ENCODE measurements at regions not wholly inside any gene's neighbourhood (a gene's known extent, or its start where the extent isn't known, plus 50 kb on each side); places are given as distances from the start of the nearest gene placed in this dataset.

DNA sequence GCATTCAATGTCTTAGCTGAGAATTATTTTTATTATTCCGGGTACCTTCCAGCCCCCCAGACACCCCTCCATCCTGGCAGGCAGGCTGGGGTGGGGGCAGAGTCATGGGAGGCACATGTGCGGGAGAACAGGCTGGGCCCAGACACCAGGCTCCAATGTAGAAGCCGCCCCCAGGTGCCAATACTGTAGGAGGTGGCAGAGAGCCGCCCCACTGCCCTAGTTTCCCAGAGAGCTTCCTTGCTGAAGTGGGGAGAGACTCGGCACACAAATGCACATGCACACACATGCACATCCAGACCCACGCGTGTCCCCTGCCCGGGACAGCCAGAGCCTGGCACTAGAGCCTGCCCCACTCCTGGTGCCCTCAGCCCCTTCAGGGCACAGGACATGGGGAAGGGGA, 98.4 kb upstream of the LINGO1 start:
- FAIRE-seq = no peak
- CTCF ChIA-PET (ENCODE audit: low intra/inter-chr PET ratio, low total read pairs) = no interaction called here
- POLR2A ChIA-PET = no interaction called here
- TF ChIP-seq SMAD9 (CRISPR knock-in tag; IDR thresholded peaks at IDR 0.05) (no peak), RFXAP (CRISPR knock-in tag; IDR thresholded peaks at IDR 0.05; ENCODE audit: borderline replicate concordance) (no peak), TRIM24 (CRISPR knock-in tag; IDR thresholded peaks at IDR 0.05) (no peak), ZSCAN12 (CRISPR knock-in tag; IDR thresholded peaks at IDR 0.05) (no peak), YEATS2 (CRISPR knock-in tag; IDR thresholded peaks at IDR 0.05; ENCODE audit: borderline replicate concordance) (no peak), ZNF841 (CRISPR knock-in tag; IDR thresholded peaks at IDR 0.05; ENCODE audit: borderline replicate concordance) (no peak), SOX5 (CRISPR knock-in tag; IDR thresholded peaks at IDR 0.05; ENCODE audit: borderline replicate concordance) (no peak), MATR3 (CRISPR knock-in tag; IDR thresholded peaks at IDR 0.05) (no peak), MXI1 (IDR thresholded peaks at IDR 0.05; ENCODE audit: borderline replicate concordance, low read depth, low read length) (no peak), ZNF879 (CRISPR knock-in tag; IDR thresholded peaks at IDR 0.05) (no peak), TCF12 (IDR thresholded peaks at IDR 0.05) (no peak), TCF12 (CRISPR knock-in tag; IDR thresholded peaks at IDR 0.05) (no peak), FOXA1 (IDR thresholded peaks at IDR 0.05) (no peak), FOXA1 (CRISPR knock-in tag; IDR thresholded peaks at IDR 0.05) (no peak), ZNF180 (CRISPR knock-in tag; IDR thresholded peaks at IDR 0.05; ENCODE audit: borderline replicate concordance, low read depth) (no peak), TOE1 (CRISPR knock-in tag; IDR thresholded peaks at IDR 0.05) (no peak), CEBPZ (IDR thresholded peaks at IDR 0.05; ENCODE audit: low read length) (no peak), NFE2 (CRISPR knock-in tag; IDR thresholded peaks at IDR 0.05) (no peak), XBP1 (CRISPR knock-in tag; IDR thresholded peaks at IDR 0.05) (no peak), EP300 (IDR thresholded peaks at IDR 0.05; ENCODE audit: low read depth in 2 of 2, low read length in 2 of 2) (no peak), EP300 (CRISPR knock-in tag; IDR thresholded peaks at IDR 0.05; ENCODE audit: borderline replicate concordance) (no peak)
- TF ChIP-seq, protein P1, sequence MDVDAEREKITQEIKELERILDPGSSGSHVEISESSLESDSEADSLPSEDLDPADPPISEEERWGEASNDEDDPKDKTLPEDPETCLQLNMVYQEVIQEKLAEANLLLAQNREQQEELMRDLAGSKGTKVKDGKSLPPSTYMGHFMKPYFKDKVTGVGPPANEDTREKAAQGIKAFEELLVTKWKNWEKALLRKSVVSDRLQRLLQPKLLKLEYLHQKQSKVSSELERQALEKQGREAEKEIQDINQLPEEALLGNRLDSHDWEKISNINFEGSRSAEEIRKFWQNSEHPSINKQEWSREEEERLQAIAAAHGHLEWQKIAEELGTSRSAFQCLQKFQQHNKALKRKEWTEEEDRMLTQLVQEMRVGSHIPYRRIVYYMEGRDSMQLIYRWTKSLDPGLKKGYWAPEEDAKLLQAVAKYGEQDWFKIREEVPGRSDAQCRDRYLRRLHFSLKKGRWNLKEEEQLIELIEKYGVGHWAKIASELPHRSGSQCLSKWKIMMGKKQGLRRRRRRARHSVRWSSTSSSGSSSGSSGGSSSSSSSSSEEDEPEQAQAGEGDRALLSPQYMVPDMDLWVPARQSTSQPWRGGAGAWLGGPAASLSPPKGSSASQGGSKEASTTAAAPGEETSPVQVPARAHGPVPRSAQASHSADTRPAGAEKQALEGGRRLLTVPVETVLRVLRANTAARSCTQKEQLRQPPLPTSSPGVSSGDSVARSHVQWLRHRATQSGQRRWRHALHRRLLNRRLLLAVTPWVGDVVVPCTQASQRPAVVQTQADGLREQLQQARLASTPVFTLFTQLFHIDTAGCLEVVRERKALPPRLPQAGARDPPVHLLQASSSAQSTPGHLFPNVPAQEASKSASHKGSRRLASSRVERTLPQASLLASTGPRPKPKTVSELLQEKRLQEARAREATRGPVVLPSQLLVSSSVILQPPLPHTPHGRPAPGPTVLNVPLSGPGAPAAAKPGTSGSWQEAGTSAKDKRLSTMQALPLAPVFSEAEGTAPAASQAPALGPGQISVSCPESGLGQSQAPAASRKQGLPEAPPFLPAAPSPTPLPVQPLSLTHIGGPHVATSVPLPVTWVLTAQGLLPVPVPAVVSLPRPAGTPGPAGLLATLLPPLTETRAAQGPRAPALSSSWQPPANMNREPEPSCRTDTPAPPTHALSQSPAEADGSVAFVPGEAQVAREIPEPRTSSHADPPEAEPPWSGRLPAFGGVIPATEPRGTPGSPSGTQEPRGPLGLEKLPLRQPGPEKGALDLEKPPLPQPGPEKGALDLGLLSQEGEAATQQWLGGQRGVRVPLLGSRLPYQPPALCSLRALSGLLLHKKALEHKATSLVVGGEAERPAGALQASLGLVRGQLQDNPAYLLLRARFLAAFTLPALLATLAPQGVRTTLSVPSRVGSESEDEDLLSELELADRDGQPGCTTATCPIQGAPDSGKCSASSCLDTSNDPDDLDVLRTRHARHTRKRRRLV (CRISPR knock-in tag; IDR thresholded peaks at IDR 0.05) = no peak

More for the DNA sequence above, 98.4 kb upstream of the LINGO1 start:
- ATAC-seq (no peak), DNase-seq (ENCODE audit: low spot score) (no peak)
- Histone ChIP-seq H3K79me2 (ENCODE audit: insufficient read depth, low read length) (no peaks in the 10 kb centered on the region), H3K27ac (ENCODE audit: extremely low read length, insufficient read depth, low read length) (no peak overlapping the region), H3K4me1 (ENCODE audit: insufficient read depth, low read length) (no peaks in the 10 kb centered on the region), H3K36me3 (replicated peaks in 1 of 2; ENCODE audit: control insufficient read depth in 1 of 2, insufficient read depth in 2 of 2, low read length in 2 of 2) (no peaks in the 10 kb centered on the region), H3K9me3 (ENCODE audit: low read length) (no peaks in the 10 kb centered on the region), H2AFZ (ENCODE audit: low read length) (no peak overlapping the region), H4K20me1 (ENCODE audit: insufficient read depth, low read length) (no peaks in the 10 kb centered on the region), H3K27me3 (ENCODE audit: control insufficient read depth in 1 of 2, insufficient read depth in 2 of 2, low read length in 2 of 2) (peaks cover 4 to 10% of the 10 kb centered on the region in 2 experiments; a peak in 2 of 5 replicates), H3K4me2 (ENCODE audit: low read depth, low read length) (no peak overlapping the region), H3K9ac (ENCODE audit: insufficient read depth, low read depth, low read length) (no peak overlapping the region), H3K4me3 (replicated peaks in 1 of 3; ENCODE audit: insufficient read depth in 1 of 3, low read depth in 2 of 3, low read length in 3 of 3) (no peak overlapping the region)
- in situ Hi-C loops (cut with HindIII; ENCODE audit: extremely low pct_ligation_motif_present, low pct_unique_long_range_greater_than_20kb) = no loop called here
- intact Hi-C loops (cut with micrococcal nuclease; ENCODE audit: unreplicated experiment) = no loop called here
- WGBS (ENCODE audit: low lambda C conversion rate) = 51% methylated on average over 6 of the region's 8 CpGs
- BruUV-seq (replicated peaks) = no TSS peak
